ENCODE measurements at regions not wholly inside any gene's neighbourhood (a gene's known extent, or its start where the extent isn't known, plus 50 kb on each side); places are given as distances from the start of the nearest gene placed in this dataset.
A peak's percentile ranks its signal among the peaks of the same experiment; 100 is the strongest.

DNA sequence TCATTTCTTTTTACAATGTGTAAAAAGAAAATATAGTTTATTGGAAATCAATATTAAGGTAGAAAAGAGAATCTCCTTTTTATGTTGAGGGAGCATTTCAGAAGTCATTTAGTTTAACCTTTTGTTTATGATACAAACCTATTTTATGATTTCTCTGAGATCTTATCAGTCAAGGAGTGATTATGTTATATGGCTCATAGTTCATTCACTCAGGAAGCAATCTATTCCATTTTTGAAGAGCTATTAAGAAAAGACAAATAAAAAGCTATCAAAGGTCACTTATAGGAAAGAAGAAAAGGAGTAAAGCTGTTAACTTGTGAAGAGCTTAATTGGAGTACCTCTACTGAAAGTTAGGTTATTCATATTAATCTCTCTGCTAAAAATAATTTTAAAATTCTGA is 526.6 kb upstream of the JAG1 start:
- Histone ChIP-seq H3K36me3 (ENCODE audit: insufficient read depth, low read depth, low read length) (no peaks in the 10 kb centered on the region), H3K27ac (ENCODE audit: low read length) (no peak overlapping the region), H3K4me3 (ENCODE audit: low read length) (no peak overlapping the region), H3K4me1 (ENCODE audit: insufficient read depth, low read length) (no peaks in the 10 kb centered on the region), H3K9ac (ENCODE audit: low read depth, low read length) (no peak overlapping the region), H3K9me3 (ENCODE audit: insufficient read depth, low read depth, low read length) (no peaks in the 10 kb centered on the region), H3K27me3 (ENCODE audit: insufficient read depth, low read length) (no peaks in the 10 kb centered on the region)

DNA sequence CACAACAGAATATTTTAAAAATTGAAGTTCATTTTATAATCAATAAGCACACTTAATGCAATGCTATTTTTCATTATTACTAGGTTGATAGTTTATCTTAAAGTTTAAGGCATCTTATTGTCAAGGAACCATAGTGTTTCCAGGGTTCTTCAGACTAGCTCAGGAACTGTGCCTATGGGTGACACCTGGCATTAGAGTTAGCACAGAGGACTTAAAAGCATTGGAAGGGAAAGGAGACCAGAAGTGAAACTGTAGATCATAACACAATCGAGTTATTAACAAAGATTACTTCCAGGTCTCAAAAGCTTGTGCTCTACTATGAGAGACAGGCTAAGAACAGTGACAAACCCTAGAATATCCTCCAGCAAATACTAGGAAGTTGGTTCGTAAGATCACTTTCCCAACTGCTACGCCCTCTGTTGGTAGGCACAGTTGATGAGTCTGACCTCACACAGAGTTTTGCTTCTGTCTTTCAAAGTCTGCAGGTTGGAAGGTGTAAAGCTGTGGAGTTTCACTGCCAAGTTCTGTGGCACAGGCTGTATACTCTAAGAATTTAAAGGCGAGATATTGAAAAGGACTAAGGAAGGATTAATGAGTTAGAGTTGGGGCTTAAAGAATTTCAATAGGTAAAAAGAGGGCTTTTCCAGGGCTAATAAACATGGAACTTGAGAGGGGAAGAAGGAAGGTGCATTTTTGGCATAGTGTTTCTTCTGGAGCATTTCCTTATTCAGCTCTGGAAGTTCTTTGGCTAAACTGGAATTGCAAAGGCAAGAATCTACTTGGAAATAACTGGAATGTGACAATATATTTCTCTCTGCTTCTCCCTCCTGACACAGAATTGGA is 531.3 kb upstream of the JAG1 start:
- H3K4me1 ChIP-seq (ENCODE audit: insufficient read depth, low read length): no peaks in the 10 kb centered on the region
- no peak overlapping the region for H3K4me3 ChIP-seq (ENCODE audit: low read length)
- no peak overlapping the region for H3K27ac ChIP-seq (ENCODE audit: low read length)
- H3K9me3 ChIP-seq (ENCODE audit: insufficient read depth, low read depth, low read length): no peaks in the 10 kb centered on the region
- H3K36me3 ChIP-seq (ENCODE audit: insufficient read depth, low read depth, low read length): no peaks in the 10 kb centered on the region
- H3K27me3 ChIP-seq (ENCODE audit: insufficient read depth, low read length): no peaks in the 10 kb centered on the region
- H3K9ac ChIP-seq (ENCODE audit: low read depth, low read length): no peak overlapping the region

DNA sequence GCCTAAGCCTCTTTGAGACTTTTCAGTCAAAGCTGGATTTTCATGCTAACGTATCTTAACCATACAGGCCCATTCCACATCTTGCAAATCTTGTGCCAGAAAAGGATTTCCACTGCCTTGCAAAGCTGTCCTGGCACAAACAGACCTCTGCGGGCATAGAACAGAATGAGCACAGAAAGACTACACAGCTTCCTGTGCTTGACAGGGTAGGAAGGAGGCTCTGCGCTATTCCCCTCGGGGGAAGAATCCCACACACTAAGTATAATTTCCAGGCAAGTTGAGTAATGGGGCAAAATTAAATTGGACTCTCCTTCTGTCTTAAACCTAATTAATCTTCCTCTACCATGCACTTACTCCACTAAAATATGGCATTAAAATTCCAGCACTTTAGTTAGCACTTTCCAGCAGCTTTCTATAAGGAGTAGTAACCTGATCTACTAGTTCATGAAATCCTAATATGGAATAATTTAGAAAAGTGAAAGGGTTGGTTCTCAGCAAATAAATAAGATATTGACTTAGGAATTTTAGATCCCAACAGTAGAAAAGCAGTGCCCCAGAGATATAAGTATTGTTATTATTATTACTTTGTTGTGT is 532.1 kb upstream of the JAG1 start:
- Histone ChIP-seq H3K4me1 (ENCODE audit: insufficient read depth, low read length) (no peaks in the 10 kb centered on the region), H3K9ac (ENCODE audit: low read depth, low read length) (no peak overlapping the region), H3K36me3 (ENCODE audit: insufficient read depth, low read depth, low read length) (no peaks in the 10 kb centered on the region), H3K27me3 (ENCODE audit: insufficient read depth, low read length) (no peaks in the 10 kb centered on the region), H3K4me3 (ENCODE audit: low read length) (no peak overlapping the region), H3K9me3 (ENCODE audit: insufficient read depth, low read depth, low read length) (no peaks in the 10 kb centered on the region), H3K27ac (ENCODE audit: low read length) (no peak overlapping the region)

DNA sequence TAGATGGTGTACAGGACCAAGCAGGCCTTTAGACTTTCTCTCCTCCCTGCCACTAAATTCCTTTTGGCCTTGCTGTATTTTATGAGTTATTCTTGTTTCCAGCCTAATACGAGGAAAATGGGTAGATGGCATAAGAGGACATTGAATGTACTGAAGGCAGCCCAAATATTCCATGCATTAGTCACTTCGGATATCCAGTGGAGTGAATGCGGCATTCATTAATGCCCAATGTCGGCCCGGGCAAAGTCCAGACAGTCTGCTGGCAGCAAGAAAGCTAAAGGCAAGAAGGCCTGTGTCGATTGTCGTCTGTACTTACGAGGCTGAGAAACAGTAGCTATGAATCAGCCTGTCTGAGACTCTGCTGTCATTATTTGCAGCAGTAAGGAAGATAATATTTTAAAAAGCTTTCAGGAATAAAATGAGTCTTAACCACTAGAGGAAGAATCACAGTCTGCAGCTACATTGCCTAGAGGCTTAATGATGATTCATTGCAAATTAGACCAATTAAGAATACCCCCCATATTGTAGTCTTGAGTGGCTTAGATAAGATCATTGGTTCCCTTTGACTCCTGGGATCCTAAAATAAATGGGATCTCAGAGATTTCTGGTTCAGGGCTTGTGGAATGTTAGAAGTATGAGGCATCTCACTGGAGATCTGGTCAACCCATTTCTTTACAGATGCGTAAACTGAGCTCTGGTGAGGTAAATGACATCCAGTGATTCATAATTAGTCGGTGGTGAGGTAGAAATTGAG is 534.1 kb upstream of the JAG1 start:
- no peaks in the 10 kb centered on the region; the same call in 1 of the 2 replicates for H3K4me1 ChIP-seq (ENCODE audit: insufficient read depth, low read length)
- H3K9me3 ChIP-seq (ENCODE audit: insufficient read depth, low read depth, low read length): no peaks in the 10 kb centered on the region
- H3K27me3 ChIP-seq (ENCODE audit: insufficient read depth, low read length): no peaks in the 10 kb centered on the region
- H3K4me3 ChIP-seq (ENCODE audit: low read length): no peak overlapping the region
- H3K27ac ChIP-seq (ENCODE audit: low read length): no peak overlapping the region
- H3K9ac ChIP-seq (ENCODE audit: low read depth, low read length): no peak overlapping the region
- H3K36me3 ChIP-seq (ENCODE audit: insufficient read depth, low read depth, low read length): no peaks in the 10 kb centered on the region

DNA sequence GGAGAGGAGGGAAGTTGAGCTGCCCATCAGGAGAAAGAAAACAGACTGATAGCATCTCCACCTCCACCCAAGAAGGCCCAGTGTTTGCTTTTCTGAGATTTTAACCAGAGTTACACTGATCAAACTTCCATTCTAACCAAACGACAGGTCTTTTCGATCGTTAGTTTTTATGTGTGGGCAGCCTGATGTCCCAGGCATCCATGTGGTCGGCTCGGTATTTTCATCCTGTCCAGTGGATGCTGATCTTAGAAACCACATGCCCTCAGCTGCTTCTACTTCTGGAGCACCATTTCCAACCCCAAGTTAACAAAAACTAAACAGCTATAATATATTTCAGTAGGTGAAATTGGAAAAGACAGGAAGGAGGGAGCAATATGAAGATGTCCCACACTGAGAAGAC is 536.8 kb upstream of the JAG1 start:
- Histone ChIP-seq H3K9ac (ENCODE audit: low read depth, low read length) (no peak overlapping the region), H3K4me1 (ENCODE audit: insufficient read depth, low read length) (no peaks in the 10 kb centered on the region; the same call in 1 of the 2 replicates), H3K9me3 (ENCODE audit: insufficient read depth, low read depth, low read length) (no peaks in the 10 kb centered on the region), H3K36me3 (ENCODE audit: insufficient read depth, low read depth, low read length) (no peaks in the 10 kb centered on the region), H3K27ac (ENCODE audit: low read length) (no peak overlapping the region), H3K27me3 (ENCODE audit: insufficient read depth, low read length) (no peaks in the 10 kb centered on the region), H3K4me3 (ENCODE audit: low read length) (no peak overlapping the region)

DNA sequence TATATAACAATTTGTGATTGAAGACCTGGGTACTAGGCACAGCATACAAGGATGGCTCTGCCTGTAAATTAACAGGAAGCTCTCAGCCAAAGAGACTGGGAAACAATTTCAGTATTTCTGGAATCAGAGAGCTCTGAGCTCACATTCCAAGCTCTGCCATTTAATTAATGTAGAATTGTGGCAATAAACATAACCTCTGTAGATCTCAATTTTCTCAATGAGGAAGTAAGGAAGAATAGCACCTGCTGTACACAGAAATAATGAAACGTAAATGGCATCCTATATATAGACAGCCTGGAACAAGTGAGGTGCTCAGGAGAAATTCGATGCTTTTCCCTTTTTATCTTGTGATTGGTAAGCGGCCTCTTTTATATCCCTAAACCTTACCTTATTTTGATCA is 538.5 kb upstream of the JAG1 start:
- Histone ChIP-seq H3K9ac (ENCODE audit: low read depth, low read length) (no peak overlapping the region), H3K9me3 (ENCODE audit: insufficient read depth, low read depth, low read length) (no peaks in the 10 kb centered on the region), H3K4me1 (ENCODE audit: insufficient read depth, low read length) (no peaks in the 10 kb centered on the region; the same call in 1 of the 2 replicates), H3K36me3 (ENCODE audit: insufficient read depth, low read depth, low read length) (no peaks in the 10 kb centered on the region), H3K27ac (ENCODE audit: low read length) (no peak overlapping the region), H3K4me3 (ENCODE audit: low read length) (no peak overlapping the region), H3K27me3 (ENCODE audit: insufficient read depth, low read length) (no peaks in the 10 kb centered on the region)

DNA sequence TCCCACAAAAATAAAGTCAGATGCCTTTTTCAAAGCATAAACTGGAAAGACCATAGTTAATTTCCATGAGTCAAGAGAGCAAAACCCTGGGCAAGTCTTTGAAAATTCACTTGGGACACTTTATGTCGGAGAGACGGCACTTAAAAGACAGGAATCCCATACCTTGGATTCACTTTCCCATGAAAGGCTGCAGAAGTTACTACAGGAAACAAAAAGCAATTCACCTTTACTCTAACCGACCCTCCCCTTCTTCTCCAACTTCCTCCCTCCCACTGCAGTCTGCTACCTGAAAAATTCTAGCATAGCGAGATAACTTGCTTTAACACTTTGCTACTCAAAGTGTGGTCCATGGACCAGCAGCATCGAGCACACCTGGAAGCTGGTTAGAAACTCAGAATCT is 539.1 kb upstream of the JAG1 start:
- no peaks in the 10 kb centered on the region; the same call in 1 of the 2 replicates for H3K4me1 ChIP-seq (ENCODE audit: insufficient read depth, low read length)
- no peaks in the 10 kb centered on the region for H3K27me3 ChIP-seq (ENCODE audit: insufficient read depth, low read length)
- no peak overlapping the region for H3K27ac ChIP-seq (ENCODE audit: low read length)
- no peaks in the 10 kb centered on the region for H3K9me3 ChIP-seq (ENCODE audit: insufficient read depth, low read depth, low read length)
- H3K9ac ChIP-seq (ENCODE audit: low read depth, low read length): no peak overlapping the region
- H3K4me3 ChIP-seq (ENCODE audit: low read length): no peak overlapping the region
- H3K36me3 ChIP-seq (ENCODE audit: insufficient read depth, low read depth, low read length): no peaks in the 10 kb centered on the region

DNA sequence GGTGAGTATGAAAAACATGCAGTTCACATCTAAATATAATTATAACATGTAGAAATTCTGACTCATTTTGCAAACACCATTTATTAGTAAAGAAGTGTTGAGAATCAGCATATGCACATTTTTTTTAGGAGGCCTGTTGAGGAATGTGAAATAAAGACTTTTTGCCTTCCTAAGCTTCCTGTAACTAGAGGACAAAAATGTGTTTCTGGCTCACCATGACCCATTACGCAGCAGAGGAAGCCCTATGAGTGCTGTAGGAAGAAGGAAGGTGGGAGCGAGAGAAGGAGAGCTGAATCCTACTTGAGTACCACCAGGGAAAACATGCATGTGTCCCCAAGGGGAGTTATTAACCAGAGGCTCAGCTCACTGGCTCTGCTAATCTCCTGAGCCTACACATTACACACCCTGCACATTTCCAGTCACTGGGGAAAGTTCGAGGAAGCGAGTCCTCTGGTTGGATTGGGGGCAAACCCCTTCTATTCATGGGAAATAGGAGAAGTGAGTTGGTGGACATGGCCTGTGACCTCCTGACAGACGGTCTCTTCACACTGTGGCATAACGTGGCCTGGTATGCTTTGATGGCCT is 540.5 kb upstream of the JAG1 start:
- H3K27ac ChIP-seq (ENCODE audit: low read length): peak overlapping the region; percentile 23
- H3K9me3 ChIP-seq (ENCODE audit: insufficient read depth, low read depth, low read length): no peaks in the 10 kb centered on the region
- no peaks in the 10 kb centered on the region; the same call in 1 of the 2 replicates for H3K4me1 ChIP-seq (ENCODE audit: insufficient read depth, low read length)
- H3K9ac ChIP-seq (ENCODE audit: low read depth, low read length): no peak overlapping the region
- no peak overlapping the region for H3K4me3 ChIP-seq (ENCODE audit: low read length)
- no peaks in the 10 kb centered on the region for H3K27me3 ChIP-seq (ENCODE audit: insufficient read depth, low read length)
- H3K36me3 ChIP-seq (ENCODE audit: insufficient read depth, low read depth, low read length): no peaks in the 10 kb centered on the region

DNA sequence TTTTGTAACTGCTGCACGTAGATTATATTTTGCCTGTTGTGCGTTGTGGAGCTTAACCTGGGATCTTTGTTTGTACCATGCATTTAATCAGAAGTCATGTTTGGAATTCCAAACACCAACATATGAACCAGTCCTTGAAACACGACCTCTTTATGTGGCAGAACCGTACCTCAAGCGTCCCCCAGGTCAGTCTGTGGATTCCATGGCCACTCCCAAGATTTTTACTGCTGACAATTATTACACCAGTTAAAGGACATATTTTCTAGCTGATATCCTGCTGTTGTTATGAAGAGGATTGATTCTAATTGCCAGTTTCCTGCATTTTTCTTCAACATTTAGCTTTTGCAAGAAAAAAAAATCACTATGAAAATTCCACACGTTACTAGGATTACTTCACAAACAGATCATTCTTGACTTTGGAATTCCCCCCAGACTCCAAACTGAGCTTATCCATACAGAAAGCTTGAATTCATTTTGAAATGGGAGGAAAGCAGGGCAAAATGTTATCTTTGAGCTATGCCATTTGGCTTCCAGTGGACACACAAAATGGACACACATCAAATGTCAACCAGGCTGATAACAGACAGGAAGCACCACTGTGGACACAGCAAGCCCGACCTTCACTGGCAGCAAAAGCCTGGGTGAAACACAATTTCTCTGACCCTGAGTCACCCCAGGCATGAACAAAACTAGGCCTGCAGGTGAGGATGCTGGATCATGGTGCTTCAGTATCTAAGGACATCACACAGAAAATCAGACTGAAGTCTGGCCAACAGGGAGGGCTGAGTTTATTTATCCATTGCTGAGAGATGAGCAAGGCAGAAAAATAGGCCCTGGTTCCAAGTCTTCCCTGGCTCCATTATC is 542.9 kb upstream of the JAG1 start:
- no peaks in the 10 kb centered on the region for H3K9me3 ChIP-seq (ENCODE audit: insufficient read depth, low read depth, low read length)
- H3K4me3 ChIP-seq (ENCODE audit: low read length): no peak overlapping the region
- no peak overlapping the region for H3K9ac ChIP-seq (ENCODE audit: low read depth, low read length)
- no peaks in the 10 kb centered on the region for H3K36me3 ChIP-seq (ENCODE audit: insufficient read depth, low read depth, low read length)
- H3K27ac ChIP-seq (ENCODE audit: low read length): no peak overlapping the region
- H3K27me3 ChIP-seq (ENCODE audit: insufficient read depth, low read length): no peaks in the 10 kb centered on the region
- no peaks in the 10 kb centered on the region; the same call in 1 of the 2 replicates for H3K4me1 ChIP-seq (ENCODE audit: insufficient read depth, low read length)

DNA sequence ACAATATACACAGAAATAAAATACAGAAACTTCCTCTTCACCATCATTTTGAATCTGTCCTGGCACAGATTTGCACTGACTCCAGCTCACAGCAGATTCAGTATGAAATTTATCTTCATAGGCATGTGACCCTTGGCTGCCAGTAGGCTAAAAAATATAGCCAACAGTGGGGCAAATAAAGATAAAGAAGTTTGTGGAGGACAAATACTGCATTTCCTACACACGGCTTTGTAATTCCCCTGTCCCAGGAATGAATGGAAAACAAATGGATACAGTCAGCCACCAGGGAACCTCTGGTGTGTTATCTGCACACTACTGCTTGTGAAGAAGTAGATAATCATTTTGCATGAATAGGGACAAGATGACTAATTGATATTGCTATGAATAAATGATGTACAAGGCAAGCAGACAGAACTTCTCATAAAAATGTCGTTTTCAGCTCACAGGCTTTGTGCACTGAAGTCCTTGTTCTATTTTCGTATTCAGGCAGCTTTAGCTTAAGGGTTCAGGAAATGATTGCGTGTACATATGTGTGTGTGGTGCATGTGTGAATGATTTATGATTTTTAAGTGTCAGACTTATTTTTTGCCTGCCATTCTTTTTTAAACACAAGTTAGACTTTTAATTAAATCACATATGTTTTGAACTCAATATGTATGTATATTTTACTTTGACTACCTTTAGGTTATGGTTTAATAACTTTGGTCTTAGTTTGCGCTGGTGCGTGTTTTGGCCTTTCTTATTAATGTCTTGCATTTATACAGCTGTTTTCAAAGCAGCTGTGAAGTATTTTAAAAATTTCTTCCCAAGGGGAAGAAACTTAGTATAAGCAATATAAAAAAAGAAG is 543.8 kb upstream of the JAG1 start:
- Histone ChIP-seq H3K27ac (ENCODE audit: low read length) (no peak overlapping the region), H3K27me3 (ENCODE audit: insufficient read depth, low read length) (no peaks in the 10 kb centered on the region), H3K9ac (ENCODE audit: low read depth, low read length) (no peak overlapping the region), H3K36me3 (ENCODE audit: insufficient read depth, low read depth, low read length) (no peaks in the 10 kb centered on the region), H3K4me1 (ENCODE audit: insufficient read depth, low read length) (no peaks in the 10 kb centered on the region; the same call in 1 of the 2 replicates), H3K9me3 (ENCODE audit: insufficient read depth, low read depth, low read length) (no peaks in the 10 kb centered on the region), H3K4me3 (ENCODE audit: low read length) (no peak overlapping the region)

All from iPS-20b (cell line).